BJ (cell line): ENCODE measurements at regions not wholly inside any gene's neighbourhood (a gene's known extent, or its start where the extent isn't known, plus 50 kb on each side); places are given as distances from the start of the nearest gene placed in this dataset.

Experiments
- CTCF ChIA-PET: fragments of 350-600 bp; formaldehyde crosslinking; extraction: SDS; loops from one replicate; lab custom pipeline; 2021; ENCODE audit warnings: antibody characterized with exemption, inconsistent platforms; lab: Yijun Ruan, JAX
- POLR2A ChIA-PET: fragments of 300-600 bp; sonication (Branson Sonifier 250); formaldehyde crosslinking; extraction: SDS; loops from one replicate; lab custom pipeline; 2021; ENCODE audit warnings: antibody characterized with exemption; lab: Charles Lee
- DNase-seq: peaks from one replicate; pipeline ENCODE4 v3.0.0-alpha.2; 2011; ENCODE audit warnings: low read depth
- H3K27me3 ChIP-seq: 2 replicates; pipeline ENCODE4 v1.6.0; 2011; ENCODE audit warnings: low read length; ENCODE audit not compliant: control insufficient read depth, insufficient read depth
- H3K36me3 ChIP-seq: 2 replicates; pipeline ENCODE4 v1.5.1; 2011; ENCODE audit warnings: low read length; ENCODE audit not compliant: control insufficient read depth, insufficient read depth
- H3K4me3 ChIP-seq: 2 replicates; pipeline ENCODE4 v1.5.1; 2011; ENCODE audit warnings: low read depth, mild to moderate bottlenecking, control low read depth, low read length
- TF ChIP-seq, protein P1 (sequence below): IDR thresholded peaks from 2 replicates; pipeline ENCODE4 v1.5.1; 2011; ENCODE audit warnings: low read depth, mild to moderate bottlenecking, control low read depth, inconsistent platforms, low read length, moderate library complexity; ENCODE audit not compliant: insufficient read depth

DNA sequence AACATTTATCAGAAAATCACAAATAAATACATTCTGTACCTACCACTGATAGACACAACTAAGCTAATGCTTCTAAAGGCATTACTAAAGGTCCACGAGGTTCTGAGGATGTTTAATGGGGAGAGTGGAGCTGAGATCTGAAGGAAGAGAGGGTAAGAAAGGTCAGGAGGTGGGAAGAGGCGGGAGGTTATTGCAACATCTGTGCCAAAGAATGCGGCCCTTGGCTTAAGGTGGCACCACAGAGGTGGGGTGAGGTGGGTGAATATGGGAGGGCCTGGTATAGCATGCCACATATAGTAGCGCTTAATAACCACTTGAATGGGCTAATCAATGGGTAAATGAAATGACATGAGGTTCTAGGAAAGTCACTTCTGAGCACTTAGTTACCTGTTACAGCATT lies 217.8 kb upstream of the ATP5MC3 start:
- TF ChIP-seq, protein P1, sequence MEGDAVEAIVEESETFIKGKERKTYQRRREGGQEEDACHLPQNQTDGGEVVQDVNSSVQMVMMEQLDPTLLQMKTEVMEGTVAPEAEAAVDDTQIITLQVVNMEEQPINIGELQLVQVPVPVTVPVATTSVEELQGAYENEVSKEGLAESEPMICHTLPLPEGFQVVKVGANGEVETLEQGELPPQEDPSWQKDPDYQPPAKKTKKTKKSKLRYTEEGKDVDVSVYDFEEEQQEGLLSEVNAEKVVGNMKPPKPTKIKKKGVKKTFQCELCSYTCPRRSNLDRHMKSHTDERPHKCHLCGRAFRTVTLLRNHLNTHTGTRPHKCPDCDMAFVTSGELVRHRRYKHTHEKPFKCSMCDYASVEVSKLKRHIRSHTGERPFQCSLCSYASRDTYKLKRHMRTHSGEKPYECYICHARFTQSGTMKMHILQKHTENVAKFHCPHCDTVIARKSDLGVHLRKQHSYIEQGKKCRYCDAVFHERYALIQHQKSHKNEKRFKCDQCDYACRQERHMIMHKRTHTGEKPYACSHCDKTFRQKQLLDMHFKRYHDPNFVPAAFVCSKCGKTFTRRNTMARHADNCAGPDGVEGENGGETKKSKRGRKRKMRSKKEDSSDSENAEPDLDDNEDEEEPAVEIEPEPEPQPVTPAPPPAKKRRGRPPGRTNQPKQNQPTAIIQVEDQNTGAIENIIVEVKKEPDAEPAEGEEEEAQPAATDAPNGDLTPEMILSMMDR, result no peak
- DNase-seq, result no peak
- ChIA-PET CTCF (no interaction called here), POLR2A (no interaction called here)
- no peaks in the 10 kb centered on the region for H3K27me3 ChIP-seq
- H3K4me3 ChIP-seq, result no peak overlapping the region
- no peaks in the 10 kb centered on the region for H3K36me3 ChIP-seq

- H3K4me3 ChIP-seq, result no peak overlapping the region
- H3K27me3 ChIP-seq, result no peaks in the 10 kb centered on the region
- TF ChIP-seq, protein P1, result no peak
- CTCF ChIA-PET, result no interaction called here
- POLR2A ChIA-PET, result no interaction called here
- no peak for DNase-seq
- H3K36me3 ChIP-seq, result no peaks in the 10 kb centered on the region
Measured at GRCh38 chr2:175398848-175399247, 217.3 kb upstream of the ATP5MC3 start.

- no peaks in the 10 kb centered on the region for H3K27me3 ChIP-seq
- H3K36me3 ChIP-seq, result no peaks in the 10 kb centered on the region
- TF ChIP-seq, protein P1, result no peak
- POLR2A ChIA-PET, result no interaction called here
- CTCF ChIA-PET, result interaction anchor here (1.5 kb wide), 1 partner anchor 9 kb away, joined by 4 read pairs; no protein-coding TSS in a partner anchor
- DNase-seq, result no peak
- H3K4me3 ChIP-seq, result no peak overlapping the region
Measured at GRCh38 chr2:175396696-175397095, 215.2 kb upstream of the ATP5MC3 start.

GRCh38 chr2:175393851-175394250 lies 212.3 kb upstream of the ATP5MC3 start:
- Histone ChIP-seq H3K4me3 (no peak overlapping the region), H3K27me3 (no peaks in the 10 kb centered on the region), H3K36me3 (no peaks in the 10 kb centered on the region)
- CTCF ChIA-PET, result no interaction called here
- TF ChIP-seq, protein P1, result no peak
- POLR2A ChIA-PET, result no interaction called here
- DNase-seq, result no peak

GRCh38 chr2:175383286-175383685 lies 201.8 kb upstream of the ATP5MC3 start:
- H3K27me3 ChIP-seq, result no peaks in the 10 kb centered on the region
- ChIA-PET POLR2A (no interaction called here), CTCF (no interaction called here)
- DNase-seq, result no peak
- no peaks in the 10 kb centered on the region for H3K36me3 ChIP-seq
- TF ChIP-seq, protein P1, result no peak
- no peak overlapping the region for H3K4me3 ChIP-seq
